SK-N-SH treated with all-trans-retinoic acid at 6 μM for 48 hours (cell line): ENCODE measurements at regions not wholly inside any gene's neighbourhood (a gene's known extent, or its start where the extent isn't known, plus 50 kb on each side); places are given as distances from the start of the nearest gene placed in this dataset.
A peak's percentile ranks its signal among the peaks of the same experiment; 100 is the strongest.

ENCODE experiments used
- ATAC-seq: fragments of 200-7000 bp; cut with Tn5 transposase; 3 replicates; pipeline ENCODE4 v1.9.1; 2020; ENCODE audit warnings: mild to moderate bottlenecking, moderate library complexity
- ARNTL ChIP-seq: fragments of 450-650 bp; formaldehyde crosslinking; IDR thresholded peaks from 2 replicates; pipeline ENCODE4 v1.5.0; 2020; ENCODE audit warnings: low read depth, mild to moderate bottlenecking, moderate library complexity, borderline replicate concordance
- BACH2 ChIP-seq: fragments of 250-450 bp; sonication (Bioruptor Pico); IDR thresholded peaks from 2 replicates; pipeline ENCODE4 v1.9.0; 2021; ENCODE audit warnings: mild to moderate bottlenecking, borderline replicate concordance
- CSDC2 ChIP-seq: fragments of 250-450 bp; sonication (Bioruptor Pico); IDR thresholded peaks from 2 replicates; pipeline ENCODE4 v1.5.0; 2020; ENCODE audit warnings: mild to moderate bottlenecking, moderate library complexity
- CSRNP3 ChIP-seq: fragments of 250-450 bp; sonication (Bioruptor Pico); IDR thresholded peaks from 2 replicates; pipeline ENCODE4 v1.5.1; 2021; ENCODE audit warnings: mild to moderate bottlenecking, moderate library complexity
- ESRRG ChIP-seq: fragments of 250-450 bp; sonication (Bioruptor Pico); IDR thresholded peaks from 2 replicates; pipeline ENCODE4 v1.6.1; 2021; ENCODE audit warnings: mild to moderate bottlenecking
- GLIS3 ChIP-seq: fragments of 250-450 bp; sonication (Bioruptor Pico); IDR thresholded peaks from 2 replicates; pipeline ENCODE4 v1.5.0; 2020; ENCODE audit warnings: mild to moderate bottlenecking, moderate library complexity
- ISL1 ChIP-seq: fragments of 250-450 bp; sonication (Bioruptor Pico); IDR thresholded peaks from 2 replicates; pipeline ENCODE4 v2.1.2; 2022; ENCODE audit warnings: mild to moderate bottlenecking, moderate library complexity
- OSR1 ChIP-seq: fragments of 250-450 bp; sonication (Bioruptor Pico); IDR thresholded peaks from 2 replicates; pipeline ENCODE4 v1.8.0; 2022; ENCODE audit warnings: moderate library complexity, mild to moderate bottlenecking, inconsistent platforms
- RARB ChIP-seq: fragments of 250-450 bp; sonication (Bioruptor Pico); IDR thresholded peaks from 2 replicates; pipeline ENCODE4 v1.8.0; 2021; ENCODE audit warnings: mild to moderate bottlenecking, moderate library complexity
- SNAI2 ChIP-seq: fragments of 250-450 bp; sonication (Bioruptor Pico); IDR thresholded peaks from 2 replicates; pipeline ENCODE4 v1.5.0; 2020; ENCODE audit warnings: mild to moderate bottlenecking, moderate library complexity
- TCF4 ChIP-seq: fragments of 250-450 bp; sonication (Bioruptor Pico); IDR thresholded peaks from 2 replicates; pipeline ENCODE4 v1.8.0; 2021; ENCODE audit warnings: mild to moderate bottlenecking, moderate library complexity, borderline replicate concordance
- TOX ChIP-seq: fragments of 250-450 bp; sonication (Bioruptor Pico); IDR thresholded peaks from 2 replicates; pipeline ENCODE4 v1.8.0; 2021; ENCODE audit warnings: mild to moderate bottlenecking, moderate library complexity, borderline replicate concordance
- TSHZ2 ChIP-seq: fragments of 250-450 bp; sonication (Bioruptor Pico); IDR thresholded peaks from 2 replicates; pipeline ENCODE4 v1.5.0; 2020; ENCODE audit warnings: mild to moderate bottlenecking, moderate library complexity
- ZNF70 ChIP-seq: fragments of 450-650 bp; formaldehyde crosslinking; IDR thresholded peaks from 2 replicates; pipeline ENCODE4 v1.5.0; 2020; ENCODE audit warnings: mild to moderate bottlenecking, moderate library complexity
- ZNF8 ChIP-seq: fragments of 450-650 bp; formaldehyde crosslinking; IDR thresholded peaks from 2 replicates; pipeline ENCODE4 v1.5.0; 2020; ENCODE audit warnings: mild to moderate bottlenecking, moderate library complexity
- TF ChIP-seq, protein P1 (sequence below): fragments of 250-450 bp; sonication (Bioruptor Pico); IDR thresholded peaks from 2 replicates; pipeline ENCODE4 v1.8.0; 2021; ENCODE audit warnings: low read depth, mild to moderate bottlenecking, moderate library complexity, borderline replicate concordance

DNA sequence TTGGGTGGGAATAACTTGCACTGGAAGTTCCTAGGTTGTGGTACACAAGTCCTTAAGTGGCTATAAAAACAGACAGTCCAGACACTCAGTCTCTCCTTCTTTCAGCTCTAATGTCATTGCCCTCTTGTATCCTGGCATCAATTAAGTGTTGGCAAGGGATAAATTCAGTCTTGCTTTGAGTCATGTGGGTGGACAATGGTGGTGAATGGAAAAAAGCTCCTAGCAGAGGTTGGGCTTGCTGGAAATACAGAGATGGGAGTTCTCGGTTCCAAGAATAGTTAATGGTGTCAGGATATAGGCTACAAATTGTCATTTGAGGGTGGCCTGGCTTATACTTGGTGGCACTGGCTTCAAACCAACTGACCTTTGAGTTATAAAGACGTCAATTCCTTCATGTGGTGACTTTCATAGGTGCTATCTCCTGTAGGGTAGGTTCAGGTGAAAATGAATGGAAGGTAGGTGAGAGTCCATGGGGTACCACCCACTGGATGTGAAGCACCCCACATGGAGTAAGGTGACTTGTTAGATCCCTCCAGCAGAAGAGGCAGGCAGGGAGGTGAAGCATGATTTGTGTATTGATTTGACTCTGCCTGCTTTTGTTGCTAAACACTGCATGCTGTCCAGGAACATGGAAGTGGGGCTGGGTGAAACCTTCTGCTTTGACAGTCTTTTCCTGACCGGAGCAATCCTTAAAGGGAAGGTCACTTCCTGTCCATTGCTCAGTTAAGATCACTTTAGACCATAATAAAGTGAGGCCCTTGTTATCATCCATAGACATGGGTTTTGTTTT, 102.0 kb downstream of the LACC1 start (continued):
- no peak for TF ChIP-seq CSRNP3 (CRISPR knock-in tag)
- no peak for TF ChIP-seq SNAI2 (CRISPR knock-in tag)

DNA sequence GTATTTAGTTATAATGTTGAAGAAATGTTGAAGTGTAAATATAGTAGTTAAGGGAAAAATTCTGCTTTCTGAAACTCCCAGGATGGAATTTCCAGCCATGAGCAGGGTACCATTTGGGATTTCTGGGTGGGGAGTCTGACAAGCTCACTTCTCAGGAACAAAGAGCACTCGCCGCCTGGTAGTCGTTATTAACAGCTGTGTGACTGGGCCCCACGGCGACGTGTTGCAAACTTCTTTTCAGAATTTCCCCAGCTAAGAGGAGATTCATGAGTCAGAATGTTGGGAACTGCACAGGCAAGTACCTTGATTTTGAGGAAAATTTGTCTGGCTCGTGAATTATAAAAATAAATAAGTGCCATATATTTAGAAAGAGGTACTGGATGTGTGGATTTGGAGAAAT, 103.7 kb downstream of the LACC1 start:
- no peak for TF ChIP-seq BACH2 (CRISPR knock-in tag)
- no peak for ATAC-seq

DNA sequence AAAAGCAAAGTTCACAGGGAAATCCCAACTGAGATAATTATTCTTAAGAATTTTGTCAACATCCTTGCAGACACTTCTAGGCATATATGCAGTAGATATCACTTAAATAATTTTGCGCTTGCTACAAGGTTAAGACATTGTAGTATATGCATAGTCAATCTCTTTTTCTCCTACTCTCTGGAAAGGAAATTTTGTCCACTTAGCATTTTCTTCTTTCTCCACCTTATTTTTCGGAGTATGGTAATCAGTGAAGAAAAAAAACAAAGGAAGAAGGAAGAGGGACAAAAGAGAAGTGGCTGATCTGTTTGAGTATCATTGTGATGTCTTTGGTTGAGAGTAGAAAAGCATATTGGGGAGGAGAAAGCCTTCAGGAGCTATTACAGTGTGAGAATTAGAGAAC, 104.6 kb downstream of the LACC1 start:
- no peak for TF ChIP-seq GLIS3 (CRISPR knock-in tag)
- TF ChIP-seq ESRRG: no peak
- no peak for TF ChIP-seq ZNF70 (CRISPR knock-in tag)
- TF ChIP-seq CSDC2 (CRISPR knock-in tag): no peak
- no peak for TF ChIP-seq BACH2 (CRISPR knock-in tag)
- TF ChIP-seq TCF4 (CRISPR knock-in tag): no peak
- no peak for TF ChIP-seq RARB (CRISPR knock-in tag)
- no peak for TF ChIP-seq TSHZ2 (CRISPR knock-in tag)
- no peak for ATAC-seq

- ATAC-seq: no peak
- TF ChIP-seq ARNTL (no peak), ZNF8 (no peak), ISL1 (no peak), CSRNP3 (CRISPR knock-in tag) (no peak), CSDC2 (CRISPR knock-in tag) (no peak), BACH2 (CRISPR knock-in tag) (no peak)
Measured at GRCh38 chr13:43985422-43986072, 105.8 kb downstream of the LACC1 start.

GRCh38 chr13:43986421-43986981, 106.8 kb downstream of the LACC1 start:
- TF ChIP-seq, protein P1, sequence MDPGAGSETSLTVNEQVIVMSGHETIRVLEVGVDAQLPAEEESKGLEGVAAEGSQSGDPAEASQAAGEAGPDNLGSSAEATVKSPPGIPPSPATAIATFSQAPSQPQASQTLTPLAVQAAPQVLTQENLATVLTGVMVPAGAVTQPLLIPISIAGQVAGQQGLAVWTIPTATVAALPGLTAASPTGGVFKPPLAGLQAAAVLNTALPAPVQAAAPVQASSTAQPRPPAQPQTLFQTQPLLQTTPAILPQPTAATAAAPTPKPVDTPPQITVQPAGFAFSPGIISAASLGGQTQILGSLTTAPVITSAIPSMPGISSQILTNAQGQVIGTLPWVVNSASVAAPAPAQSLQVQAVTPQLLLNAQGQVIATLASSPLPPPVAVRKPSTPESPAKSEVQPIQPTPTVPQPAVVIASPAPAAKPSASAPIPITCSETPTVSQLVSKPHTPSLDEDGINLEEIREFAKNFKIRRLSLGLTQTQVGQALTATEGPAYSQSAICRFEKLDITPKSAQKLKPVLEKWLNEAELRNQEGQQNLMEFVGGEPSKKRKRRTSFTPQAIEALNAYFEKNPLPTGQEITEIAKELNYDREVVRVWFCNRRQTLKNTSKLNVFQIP (CRISPR knock-in tag): no peak
- TF ChIP-seq OSR1 (no peak), BACH2 (CRISPR knock-in tag) (no peak), ZNF8 (no peak)
- TF ChIP-seq, all 23 proteins: peak for 0
- ATAC-seq: no peak

- no peak for ATAC-seq
- TF ChIP-seq ISL1 (peak; percentile 36; the same call in 1 of the 2 replicates), GLIS3 (CRISPR knock-in tag) (no peak), TOX (CRISPR knock-in tag) (no peak), OSR1 (no peak)
Measured at GRCh38 chr13:43988302-43988701, 108.6 kb downstream of the LACC1 start.
